Thyroid gland (tissue), 4 donors: ENCODE measurements at regions not wholly inside any gene's neighbourhood (a gene's known extent, or its start where the extent isn't known, plus 50 kb on each side); places are given as distances from the start of the nearest gene placed in this dataset.
"Not testable (repeated sequence)": the region's sequence is repeated elsewhere in the genome, so short reads cannot be mapped to it uniquely, and the experiment has no call there.

Experiments
- DNase-seq, 2 donors: peaks; one replicate each; pipeline ENCODE4 v3.0.0-alpha.2; 2019
- H3K27ac ChIP-seq, 3 donors: fragments of 200-600 bp; sonication (generic); 1 replicate in 2 of 3; 2 replicates in 1 of 3; pipeline ENCODE4 v1.5.1; 2016 to 2019; ENCODE audit warnings: mild to moderate bottlenecking in 1 of 3, moderate library complexity in 1 of 3
- H3K27me3 ChIP-seq: fragments of 200-600 bp; sonication (generic); one replicate; pipeline ENCODE4 v1.5.1; 2019
- H3K36me3 ChIP-seq, 2 donors: fragments of 200-600 bp; sonication (generic); one replicate each; pipeline ENCODE4 v1.5.1; 2016 to 2019
- H3K4me1 ChIP-seq, 2 donors: fragments of 200-600 bp; sonication (generic); one replicate each; pipeline ENCODE4 v1.5.1; 2017 to 2019
- H3K4me3 ChIP-seq, 3 donors: fragments of 200-600 bp; sonication (generic); replicated peaks in 1 of 3; 1 replicate in 2 of 3; 2 replicates in 1 of 3; pipeline ENCODE4 v1.5.1; 2016; ENCODE audit warnings: mild to moderate bottlenecking in 1 of 3
- H3K9me3 ChIP-seq: fragments of 200-600 bp; sonication (generic); one replicate; pipeline ENCODE4 v1.5.1; 2017
- POLR2A ChIP-seq, 2 donors: fragments of 450-650 bp; IDR thresholded peaks; one replicate each; pipeline ENCODE4 v1.6.1; 2017; ENCODE audit warnings: antibody characterized with exemption in 2 of 2, mild to moderate bottlenecking in 2 of 2, moderate library complexity in 1 of 2
- WGBS, 2 donors: methylation state at CpG; one replicate each; pipeline ENCODE4 v1.1.5; 2017; 5-methylcytosine and 5-hydroxymethylcytosine counted together
- intact Hi-C: fragments of 100-400 bp; cut with DNase I; formaldehyde crosslinking; loops from one replicate; pipeline ENCODE4 v1.15.1; 2023
- TF ChIP-seq, protein P1 (sequence below), 6 experiments: fragments of 200-600 bp in 3 of 6; fragments of 450-650 bp in 3 of 6; sonication (generic) in 3 of 6; IDR thresholded peaks; one replicate each; pipeline ENCODE4 v1.5.1; 2016 to 2019; ENCODE audit warnings: antibody characterized with exemption in 6 of 6, mild to moderate bottlenecking in 2 of 6, inconsistent platforms in 1 of 6, moderate library complexity in 1 of 6

GRCh38 chr10:55168343-55168742 lies 367.3 kb upstream of the PCDH15 start:
- intact Hi-C loops, result no loop called here
- no peaks in the 10 kb centered on the region for H3K9me3 ChIP-seq
- H3K27me3 ChIP-seq, result no peaks in the 10 kb centered on the region
- DNase-seq, result no peak
- no peak overlapping the region for H3K4me3 ChIP-seq
- H3K4me1 ChIP-seq, result no peaks in the 10 kb centered on the region
- 76 to 84% methylated on average over 1 of the region's 1 CpG for WGBS, 2 donors
- H3K36me3 ChIP-seq, result no peaks in the 10 kb centered on the region
- TF ChIP-seq, protein P1, sequence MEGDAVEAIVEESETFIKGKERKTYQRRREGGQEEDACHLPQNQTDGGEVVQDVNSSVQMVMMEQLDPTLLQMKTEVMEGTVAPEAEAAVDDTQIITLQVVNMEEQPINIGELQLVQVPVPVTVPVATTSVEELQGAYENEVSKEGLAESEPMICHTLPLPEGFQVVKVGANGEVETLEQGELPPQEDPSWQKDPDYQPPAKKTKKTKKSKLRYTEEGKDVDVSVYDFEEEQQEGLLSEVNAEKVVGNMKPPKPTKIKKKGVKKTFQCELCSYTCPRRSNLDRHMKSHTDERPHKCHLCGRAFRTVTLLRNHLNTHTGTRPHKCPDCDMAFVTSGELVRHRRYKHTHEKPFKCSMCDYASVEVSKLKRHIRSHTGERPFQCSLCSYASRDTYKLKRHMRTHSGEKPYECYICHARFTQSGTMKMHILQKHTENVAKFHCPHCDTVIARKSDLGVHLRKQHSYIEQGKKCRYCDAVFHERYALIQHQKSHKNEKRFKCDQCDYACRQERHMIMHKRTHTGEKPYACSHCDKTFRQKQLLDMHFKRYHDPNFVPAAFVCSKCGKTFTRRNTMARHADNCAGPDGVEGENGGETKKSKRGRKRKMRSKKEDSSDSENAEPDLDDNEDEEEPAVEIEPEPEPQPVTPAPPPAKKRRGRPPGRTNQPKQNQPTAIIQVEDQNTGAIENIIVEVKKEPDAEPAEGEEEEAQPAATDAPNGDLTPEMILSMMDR (IDR thresholded peaks at IDR 0.05), result no peak
- TF ChIP-seq POLR2A (IDR thresholded peaks at IDR 0.05), result no peak
- H3K27ac ChIP-seq, result no peak overlapping the region

DNA sequence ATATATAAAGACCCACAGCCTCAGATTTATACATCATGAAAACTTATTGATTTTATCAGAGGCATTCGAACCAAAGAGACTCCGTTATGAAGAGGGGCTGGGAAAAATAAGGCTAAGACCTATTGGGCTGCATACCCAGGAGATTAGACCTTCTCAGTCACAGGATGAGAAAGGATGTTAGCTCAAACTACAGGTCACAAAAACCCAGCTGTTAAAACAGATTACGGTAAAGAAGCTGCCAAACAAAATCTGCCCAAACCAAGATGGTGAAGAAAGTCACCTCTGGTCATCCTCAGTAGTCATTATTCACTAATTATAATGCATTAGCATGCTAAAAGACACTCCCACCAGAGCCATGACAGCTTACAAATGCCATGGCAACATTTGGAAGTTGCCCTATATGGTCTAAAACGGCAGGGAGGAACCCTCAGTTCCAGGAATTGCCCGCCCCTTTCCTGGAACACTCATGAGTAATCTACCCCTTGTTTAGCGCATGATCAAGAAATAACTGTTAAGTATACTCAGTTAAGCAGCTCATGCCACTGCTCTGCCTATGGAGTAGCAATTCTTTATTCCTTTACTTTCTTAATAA lies 362.5 kb upstream of the PCDH15 start:
- no peak for TF ChIP-seq POLR2A (IDR thresholded peaks at IDR 0.05)
- TF ChIP-seq, protein P1 (IDR thresholded peaks at IDR 0.05), result no peak
- Histone ChIP-seq H3K27me3 (no peaks in the 10 kb centered on the region), H3K36me3 (no peaks in the 10 kb centered on the region), H3K4me3 (no peak overlapping the region), H3K27ac (no peak overlapping the region), H3K4me1 (no peaks in the 10 kb centered on the region), H3K9me3 (no peaks in the 10 kb centered on the region)
- 89 to 93% methylated on average over 6 of the region's 6 CpGs for WGBS, 2 donors
- no peak for DNase-seq
- intact Hi-C loops, result no loop called here

DNA sequence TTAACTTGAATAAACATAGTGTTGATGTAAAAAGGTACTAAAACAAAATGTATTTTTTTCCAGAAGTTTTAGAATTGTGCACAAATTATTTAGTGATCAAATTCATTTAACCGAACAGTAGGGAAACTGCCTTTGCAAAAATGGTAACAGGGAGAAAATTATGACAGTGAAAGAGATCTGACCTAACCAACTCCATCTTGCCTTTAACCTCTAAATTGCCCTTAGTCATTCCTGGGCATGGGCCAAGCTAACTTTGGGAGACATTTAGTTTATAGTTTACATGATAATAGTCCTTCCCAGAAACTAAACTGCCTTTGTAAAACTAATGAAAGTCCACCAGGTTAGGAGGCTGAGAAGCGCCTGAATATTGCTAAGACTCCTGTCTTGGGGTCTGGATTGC lies 361.3 kb upstream of the PCDH15 start:
- 90 to 91% methylated on average over 2 of the region's 2 CpGs for WGBS, 2 donors
- H3K36me3 ChIP-seq, DNase-seq, H3K9me3 ChIP-seq, H3K4me1 ChIP-seq, H3K4me3 ChIP-seq, H3K27ac ChIP-seq, intact Hi-C loops, H3K27me3 ChIP-seq: not testable (repeated sequence)

DNA sequence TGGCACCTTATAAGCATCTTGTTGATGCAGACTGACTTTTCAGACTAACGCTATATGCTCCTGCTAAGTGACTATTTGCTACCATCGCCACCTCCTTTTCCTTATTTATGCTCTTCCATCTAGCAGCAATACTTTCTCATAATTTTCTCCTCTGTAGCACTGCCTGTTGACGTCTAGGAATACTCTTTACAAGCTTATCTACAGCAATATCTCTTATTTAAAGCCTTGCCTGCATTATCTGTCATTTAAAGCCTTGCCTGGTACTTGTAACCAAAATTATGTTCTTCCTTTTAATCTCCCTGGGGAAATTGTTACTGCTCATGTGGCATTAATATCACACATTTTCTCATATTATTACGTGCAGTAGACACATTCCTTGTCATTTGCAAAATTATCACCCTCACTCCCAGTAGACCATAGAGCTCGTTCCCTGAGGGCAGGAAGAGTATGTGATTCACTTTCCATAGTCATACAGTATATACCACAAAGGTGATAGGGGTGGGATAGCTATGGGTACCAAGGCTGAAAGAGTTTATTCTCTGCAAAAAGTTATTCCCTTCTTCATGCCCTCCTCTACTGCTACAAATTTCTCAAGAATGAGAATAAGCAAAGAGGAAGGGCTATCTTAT lies 359.7 kb upstream of the PCDH15 start:
- no peak for DNase-seq
- Histone ChIP-seq H3K9me3 (no peaks in the 10 kb centered on the region), H3K4me3 (no peak overlapping the region), H3K4me1 (no peaks in the 10 kb centered on the region), H3K27ac (no peak overlapping the region), H3K36me3 (no peaks in the 10 kb centered on the region), H3K27me3 (no peaks in the 10 kb centered on the region)
- intact Hi-C loops, result no loop called here
- 75 to 81% methylated on average over 5 of the region's 5 CpGs for WGBS, 2 donors
- no peak for TF ChIP-seq POLR2A (IDR thresholded peaks at IDR 0.05)
- TF ChIP-seq, protein P1 (IDR thresholded peaks at IDR 0.05), result no peak

DNA sequence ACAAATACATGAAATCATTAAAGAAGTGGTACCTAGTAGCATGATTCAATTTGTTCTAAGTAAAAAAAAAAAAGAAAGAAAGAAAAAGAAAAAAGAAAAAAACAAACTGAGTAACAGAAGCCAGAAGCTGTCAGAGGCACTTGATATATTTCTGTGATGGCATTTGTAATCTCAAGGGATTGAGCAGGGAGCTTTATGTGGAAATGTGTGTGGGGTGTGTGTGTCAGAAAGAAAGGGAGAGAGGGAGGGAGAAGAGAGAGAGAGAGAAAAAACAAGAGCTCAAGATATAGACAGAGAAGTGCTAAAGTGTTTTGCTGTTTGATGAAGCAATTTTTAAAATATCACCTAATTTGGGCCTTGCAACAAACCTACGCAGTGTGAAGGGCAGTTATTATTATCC lies 357.6 kb upstream of the PCDH15 start:
- no peak for DNase-seq
- no peaks in the 10 kb centered on the region for H3K4me1 ChIP-seq
- no peak overlapping the region for H3K27ac ChIP-seq
- no peaks in the 10 kb centered on the region for H3K9me3 ChIP-seq
- no peaks in the 10 kb centered on the region for H3K27me3 ChIP-seq
- 0% methylated on average over 1 of the region's 1 CpG for WGBS, 2 donors
- H3K36me3 ChIP-seq, result no peaks in the 10 kb centered on the region
- no peak overlapping the region for H3K4me3 ChIP-seq
- TF ChIP-seq, protein P1 (IDR thresholded peaks at IDR 0.05), result no peak
- no peak for TF ChIP-seq POLR2A (IDR thresholded peaks at IDR 0.05)
- intact Hi-C loops, result no loop called here
